ENCODE measurements at regions not wholly inside any gene's neighbourhood (a gene's known extent, or its start where the extent isn't known, plus 50 kb on each side); places are given as distances from the start of the nearest gene placed in this dataset.

- no peak for TF ChIP-seq TCF3 (IDR thresholded peaks at IDR 0.05; ENCODE audit: borderline replicate concordance, insufficient read depth, low read depth, low read length)
- TF ChIP-seq ASH2L (IDR thresholded peaks at IDR 0.05; ENCODE audit: borderline replicate concordance, low read depth) = no peak
- no peak for TF ChIP-seq TAF1 (IDR thresholded peaks at IDR 0.05; ENCODE audit: borderline replicate concordance, low read depth, low read length)
- TF ChIP-seq RAD21 (IDR thresholded peaks at IDR 0.05; ENCODE audit: insufficient read depth, low read depth, low read length) = no peak
- no peak for TF ChIP-seq CTCF (IDR thresholded peaks at IDR 0.05 in 2 of 3, conservative IDR thresholded peaks at IDR 0.05 in 1 of 3; ENCODE audit: control insufficient read depth in 2 of 3, extremely low read depth in 1 of 3, insufficient read depth in 1 of 3, low read depth in 3 of 3, low read length in 3 of 3)
These were observed 95.3 kb upstream of the DPH5 start for GRCh38 chr1:101120868-101121267.
